ENCODE measurements at regions not wholly inside any gene's neighbourhood (a gene's known extent, or its start where the extent isn't known, plus 50 kb on each side); places are given as distances from the start of the nearest gene placed in this dataset.

- Histone ChIP-seq H3K4me2 (no peak overlapping the region), H3F3A (replicated peaks; ENCODE audit: low read depth) (no peaks in the 10 kb centered on the region), H3K9me2 (ENCODE audit: insufficient read depth) (no peaks in the 10 kb centered on the region), H3K4me1 (ENCODE audit: insufficient read depth) (no peaks in the 10 kb centered on the region), H3K36me3 (ENCODE audit: insufficient read depth) (peaks cover 17% of the 10 kb centered on the region), H4K20me1 (replicated peaks; ENCODE audit: insufficient read depth) (no peaks in the 10 kb centered on the region), H3K4me3 (no peak overlapping the region), H3K79me2 (replicated peaks; ENCODE audit: insufficient read depth) (no peaks in the 10 kb centered on the region), H3K27ac (ENCODE audit: low read depth) (no peak overlapping the region), H3K27me3 (ENCODE audit: insufficient read depth) (no peaks in the 10 kb centered on the region), H2AFZ (no peak overlapping the region)
- ATAC-seq (no peak), DNase-seq (ENCODE audit: low spot score) (no peak)
- Mint-ChIP-seq H3K4me1 (no peaks in the 10 kb centered on the region), H3K4me3 (no peak overlapping the region), H3K9me3 (peaks cover 86% of the 10 kb centered on the region), H3K36me3 (ENCODE audit: low read depth) (peaks cover 25% of the 10 kb centered on the region; the same call in 2 of the 3 replicates), H3K27ac (no peak overlapping the region), H3K27me3 (ENCODE audit: insufficient read depth, low read depth, poor library complexity) (peaks cover 2% of the 10 kb centered on the region)
- TF ChIP-seq ETS1 (IDR thresholded peaks at IDR 0.05) (no peak), CREB1 (CRISPR knock-in tag; IDR thresholded peaks at IDR 0.05; ENCODE audit: low read depth) (no peak), STAT1 (IDR thresholded peaks at IDR 0.05; ENCODE audit: unreplicated experiment) (no peak), EZH2phosphoT487 (IDR thresholded peaks at IDR 0.05; ENCODE audit: unreplicated experiment) (no peak), REST (IDR thresholded peaks at IDR 0.05; ENCODE audit: unreplicated experiment) (no peak), POLR2AphosphoS5 (IDR thresholded peaks at IDR 0.05; ENCODE audit: low read depth) (no peak)
- TF ChIP-seq, protein P1, sequence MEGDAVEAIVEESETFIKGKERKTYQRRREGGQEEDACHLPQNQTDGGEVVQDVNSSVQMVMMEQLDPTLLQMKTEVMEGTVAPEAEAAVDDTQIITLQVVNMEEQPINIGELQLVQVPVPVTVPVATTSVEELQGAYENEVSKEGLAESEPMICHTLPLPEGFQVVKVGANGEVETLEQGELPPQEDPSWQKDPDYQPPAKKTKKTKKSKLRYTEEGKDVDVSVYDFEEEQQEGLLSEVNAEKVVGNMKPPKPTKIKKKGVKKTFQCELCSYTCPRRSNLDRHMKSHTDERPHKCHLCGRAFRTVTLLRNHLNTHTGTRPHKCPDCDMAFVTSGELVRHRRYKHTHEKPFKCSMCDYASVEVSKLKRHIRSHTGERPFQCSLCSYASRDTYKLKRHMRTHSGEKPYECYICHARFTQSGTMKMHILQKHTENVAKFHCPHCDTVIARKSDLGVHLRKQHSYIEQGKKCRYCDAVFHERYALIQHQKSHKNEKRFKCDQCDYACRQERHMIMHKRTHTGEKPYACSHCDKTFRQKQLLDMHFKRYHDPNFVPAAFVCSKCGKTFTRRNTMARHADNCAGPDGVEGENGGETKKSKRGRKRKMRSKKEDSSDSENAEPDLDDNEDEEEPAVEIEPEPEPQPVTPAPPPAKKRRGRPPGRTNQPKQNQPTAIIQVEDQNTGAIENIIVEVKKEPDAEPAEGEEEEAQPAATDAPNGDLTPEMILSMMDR (conservative IDR thresholded peaks at IDR 0.05; ENCODE audit: low read depth in 2 of 2), result no peak
Observed at GRCh38 chr14:106489112-106489881, 962.9 kb downstream of the TMEM121 start.

DNA sequence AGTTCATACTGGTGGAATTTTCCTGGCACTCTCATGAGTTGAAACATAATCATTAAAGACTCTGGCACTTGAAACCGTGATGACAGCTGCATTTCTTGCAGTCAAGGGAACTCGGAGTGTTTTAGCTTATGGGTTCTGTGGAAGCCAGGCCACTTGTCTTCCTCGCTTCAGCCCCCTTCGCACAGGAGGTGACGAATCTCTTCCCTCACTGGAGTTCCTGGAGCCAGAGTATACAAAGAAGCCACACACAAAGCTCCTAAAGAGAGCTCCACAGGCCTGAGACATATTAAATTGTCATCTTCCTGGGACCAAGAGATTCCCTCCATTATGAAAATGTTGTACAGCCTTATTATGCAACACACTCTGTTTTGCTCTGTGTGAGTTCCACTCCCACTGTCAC lies 964.1 kb downstream of the TMEM121 start:
- no peak for DNase-seq (ENCODE audit: low spot score)
- no peaks in the 10 kb centered on the region for H3K79me2 ChIP-seq (replicated peaks; ENCODE audit: insufficient read depth)
- Mint-ChIP-seq H3K4me3 (no peak overlapping the region), H3K9me3 (peaks cover 96% of the 10 kb centered on the region), H3K4me1 (no peaks in the 10 kb centered on the region), H3K27me3 (ENCODE audit: insufficient read depth, low read depth, poor library complexity) (peaks cover 2% of the 10 kb centered on the region), H3K36me3 (ENCODE audit: low read depth) (peaks cover 30% of the 10 kb centered on the region; the same call in 2 of the 3 replicates), H3K27ac (no peak overlapping the region)
- no peak overlapping the region for H3K27ac ChIP-seq (ENCODE audit: low read depth)
- H3K4me3 ChIP-seq, result no peak overlapping the region
- H3K27me3 ChIP-seq (ENCODE audit: insufficient read depth), result no peaks in the 10 kb centered on the region
- ATAC-seq, result no peak
- no peak overlapping the region for H3K4me2 ChIP-seq
- no peak overlapping the region for H2AFZ ChIP-seq
- H3K9me2 ChIP-seq (ENCODE audit: insufficient read depth), result no peaks in the 10 kb centered on the region
- no peaks in the 10 kb centered on the region for H3F3A ChIP-seq (replicated peaks; ENCODE audit: low read depth)
- no peaks in the 10 kb centered on the region for H4K20me1 ChIP-seq (replicated peaks; ENCODE audit: insufficient read depth)
- H3K36me3 ChIP-seq (ENCODE audit: insufficient read depth), result peaks cover 17% of the 10 kb centered on the region
- H3K4me1 ChIP-seq (ENCODE audit: insufficient read depth), result no peaks in the 10 kb centered on the region
- TF ChIP-seq EZH2phosphoT487 (IDR thresholded peaks at IDR 0.05; ENCODE audit: unreplicated experiment) (no peak), STAT1 (IDR thresholded peaks at IDR 0.05; ENCODE audit: unreplicated experiment) (no peak), POLR2AphosphoS5 (IDR thresholded peaks at IDR 0.05; ENCODE audit: low read depth) (no peak)
- TF ChIP-seq, protein P2, sequence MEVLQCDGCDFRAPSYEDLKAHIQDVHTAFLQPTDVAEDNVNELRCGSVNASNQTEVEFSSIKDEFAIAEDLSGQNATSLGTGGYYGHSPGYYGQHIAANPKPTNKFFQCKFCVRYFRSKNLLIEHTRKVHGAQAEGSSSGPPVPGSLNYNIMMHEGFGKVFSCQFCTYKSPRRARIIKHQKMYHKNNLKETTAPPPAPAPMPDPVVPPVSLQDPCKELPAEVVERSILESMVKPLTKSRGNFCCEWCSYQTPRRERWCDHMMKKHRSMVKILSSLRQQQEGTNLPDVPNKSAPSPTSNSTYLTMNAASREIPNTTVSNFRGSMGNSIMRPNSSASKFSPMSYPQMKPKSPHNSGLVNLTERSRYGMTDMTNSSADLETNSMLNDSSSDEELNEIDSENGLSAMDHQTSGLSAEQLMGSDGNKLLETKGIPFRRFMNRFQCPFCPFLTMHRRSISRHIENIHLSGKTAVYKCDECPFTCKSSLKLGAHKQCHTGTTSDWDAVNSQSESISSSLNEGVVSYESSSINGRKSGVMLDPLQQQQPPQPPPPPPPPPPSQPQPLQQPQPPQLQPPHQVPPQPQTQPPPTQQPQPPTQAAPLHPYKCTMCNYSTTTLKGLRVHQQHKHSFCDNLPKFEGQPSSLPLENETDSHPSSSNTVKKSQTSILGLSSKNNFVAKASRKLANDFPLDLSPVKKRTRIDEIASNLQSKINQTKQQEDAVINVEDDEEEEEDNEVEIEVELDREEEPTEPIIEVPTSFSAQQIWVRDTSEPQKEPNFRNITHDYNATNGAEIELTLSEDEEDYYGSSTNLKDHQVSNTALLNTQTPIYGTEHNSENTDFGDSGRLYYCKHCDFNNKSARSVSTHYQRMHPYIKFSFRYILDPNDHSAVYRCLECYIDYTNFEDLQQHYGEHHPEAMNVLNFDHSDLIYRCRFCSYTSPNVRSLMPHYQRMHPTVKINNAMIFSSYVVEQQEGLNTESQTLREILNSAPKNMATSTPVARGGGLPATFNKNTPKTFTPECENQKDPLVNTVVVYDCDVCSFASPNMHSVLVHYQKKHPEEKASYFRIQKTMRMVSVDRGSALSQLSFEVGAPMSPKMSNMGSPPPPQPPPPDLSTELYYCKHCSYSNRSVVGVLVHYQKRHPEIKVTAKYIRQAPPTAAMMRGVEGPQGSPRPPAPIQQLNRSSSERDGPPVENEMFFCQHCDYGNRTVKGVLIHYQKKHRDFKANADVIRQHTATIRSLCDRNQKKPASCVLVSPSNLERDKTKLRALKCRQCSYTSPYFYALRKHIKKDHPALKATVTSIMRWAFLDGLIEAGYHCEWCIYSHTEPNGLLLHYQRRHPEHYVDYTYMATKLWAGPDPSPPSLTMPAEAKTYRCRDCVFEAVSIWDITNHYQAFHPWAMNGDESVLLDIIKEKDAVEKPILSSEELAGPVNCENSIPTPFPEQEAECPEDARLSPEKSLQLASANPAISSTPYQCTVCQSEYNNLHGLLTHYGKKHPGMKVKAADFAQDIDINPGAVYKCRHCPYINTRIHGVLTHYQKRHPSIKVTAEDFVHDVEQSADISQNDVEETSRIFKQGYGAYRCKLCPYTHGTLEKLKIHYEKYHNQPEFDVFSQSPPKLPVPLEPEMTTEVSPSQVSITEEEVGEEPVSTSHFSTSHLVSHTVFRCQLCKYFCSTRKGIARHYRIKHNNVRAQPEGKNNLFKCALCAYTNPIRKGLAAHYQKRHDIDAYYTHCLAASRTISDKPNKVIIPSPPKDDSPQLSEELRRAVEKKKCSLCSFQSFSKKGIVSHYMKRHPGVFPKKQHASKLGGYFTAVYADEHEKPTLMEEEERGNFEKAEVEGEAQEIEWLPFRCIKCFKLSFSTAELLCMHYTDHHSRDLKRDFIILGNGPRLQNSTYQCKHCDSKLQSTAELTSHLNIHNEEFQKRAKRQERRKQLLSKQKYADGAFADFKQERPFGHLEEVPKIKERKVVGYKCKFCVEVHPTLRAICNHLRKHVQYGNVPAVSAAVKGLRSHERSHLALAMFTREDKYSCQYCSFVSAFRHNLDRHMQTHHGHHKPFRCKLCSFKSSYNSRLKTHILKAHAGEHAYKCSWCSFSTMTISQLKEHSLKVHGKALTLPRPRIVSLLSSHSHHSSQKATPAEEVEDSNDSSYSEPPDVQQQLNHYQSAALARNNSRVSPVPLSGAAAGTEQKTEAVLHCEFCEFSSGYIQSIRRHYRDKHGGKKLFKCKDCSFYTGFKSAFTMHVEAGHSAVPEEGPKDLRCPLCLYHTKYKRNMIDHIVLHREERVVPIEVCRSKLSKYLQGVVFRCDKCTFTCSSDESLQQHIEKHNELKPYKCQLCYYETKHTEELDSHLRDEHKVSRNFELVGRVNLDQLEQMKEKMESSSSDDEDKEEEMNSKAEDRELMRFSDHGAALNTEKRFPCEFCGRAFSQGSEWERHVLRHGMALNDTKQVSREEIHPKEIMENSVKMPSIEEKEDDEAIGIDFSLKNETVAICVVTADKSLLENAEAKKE (CRISPR knock-in tag; IDR thresholded peaks at IDR 0.05), result no peak
